NT2/D1 (cell line): ENCODE measurements at regions not wholly inside any gene's neighbourhood (a gene's known extent, or its start where the extent isn't known, plus 50 kb on each side); places are given as distances from the start of the nearest gene placed in this dataset.

Experiments
- DNase-seq: peaks from one replicate; pipeline ENCODE4 v3.0.0-alpha.2; 2011; ENCODE audit warnings: low read depth, low spot score
- H3K27me3 ChIP-seq: 2 replicates; pipeline ENCODE4 v1.6.0; 2011; ENCODE audit warnings: mild to moderate bottlenecking; ENCODE audit not compliant: insufficient read length, insufficient read depth
- H3K36me3 ChIP-seq: 2 replicates; pipeline ENCODE4 v1.6.1; 2011; ENCODE audit warnings: mild to moderate bottlenecking, low read length, mixed read lengths; ENCODE audit not compliant: insufficient read depth, insufficient read length
- H3K4me1 ChIP-seq: 2 replicates; pipeline ENCODE4 v1.5.1; 2011; ENCODE audit not compliant: insufficient read depth, insufficient read length
- H3K4me3 ChIP-seq: 2 replicates; pipeline ENCODE4 v1.5.1; 2011; ENCODE audit warnings: low read depth; ENCODE audit not compliant: insufficient read length
- H3K9ac ChIP-seq: 2 replicates; pipeline ENCODE4 v1.6.0; 2011; ENCODE audit warnings: low read depth; ENCODE audit not compliant: insufficient read length
- H3K9me3 ChIP-seq: 2 replicates; pipeline ENCODE4 v1.5.1; 2011; ENCODE audit warnings: mild to moderate bottlenecking, low read length; ENCODE audit not compliant: insufficient read depth
- SUZ12 ChIP-seq: IDR thresholded peaks from 2 replicates; pipeline ENCODE4 v1.6.1; 2011; ENCODE audit not compliant: insufficient read length, insufficient read depth; ENCODE audit errors: extremely low read depth
- YY1 ChIP-seq: IDR thresholded peaks from 2 replicates; pipeline ENCODE4 v1.6.1; 2011; ENCODE audit not compliant: insufficient read length, insufficient read depth
- ZNF274 ChIP-seq: IDR thresholded peaks from 2 replicates; pipeline ENCODE4 v1.6.1; 2011; ENCODE audit warnings: mild to moderate bottlenecking, low read depth, low read length

DNA sequence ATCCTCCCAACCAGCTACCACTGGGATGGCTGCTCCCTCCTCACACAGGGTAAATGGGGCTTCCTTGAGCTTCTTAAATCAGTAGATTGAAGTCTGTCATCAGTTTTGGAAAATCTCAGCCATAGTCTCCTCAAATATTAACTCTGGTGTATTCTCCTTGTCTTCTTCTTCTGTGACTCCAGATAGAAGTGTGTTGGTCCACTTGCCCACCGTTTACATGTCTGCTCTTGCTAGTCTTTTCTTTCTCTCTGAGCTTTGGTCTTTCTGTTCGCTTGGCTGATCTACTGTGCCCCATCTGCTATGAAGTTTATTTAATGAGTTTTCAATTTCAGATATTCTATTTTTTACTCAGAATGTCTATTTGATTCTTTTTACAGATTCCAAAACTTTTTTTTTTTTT is 281.7 kb upstream of the HDAC4 start:
- Histone ChIP-seq H3K4me1 (no peaks in the 10 kb centered on the region), H3K36me3 (no peaks in the 10 kb centered on the region)

DNA sequence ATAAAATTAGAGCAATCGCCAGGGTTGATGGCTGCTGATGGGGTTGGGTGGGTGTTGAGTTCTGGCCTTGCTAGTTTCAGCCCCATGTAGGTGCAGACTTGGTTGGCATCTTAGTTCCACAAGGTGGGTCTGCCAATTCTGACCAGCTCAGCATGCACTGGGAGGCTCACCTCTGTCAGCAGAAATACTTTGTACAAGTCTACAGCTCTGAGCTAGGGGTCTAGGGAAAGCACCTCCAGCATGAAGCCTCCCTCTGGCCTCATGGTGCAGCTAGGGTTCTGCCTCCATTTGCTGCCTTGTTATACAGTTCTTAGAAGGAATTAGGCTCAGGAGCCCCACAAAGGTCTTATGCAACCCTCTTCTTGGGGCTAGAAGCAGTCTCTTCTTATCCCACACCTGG is 278.9 kb upstream of the HDAC4 start:
- no peak for DNase-seq
- Histone ChIP-seq H3K4me1 (no peaks in the 10 kb centered on the region), H3K4me3 (no peak overlapping the region), H3K36me3 (no peaks in the 10 kb centered on the region), H3K27me3 (peaks cover 4% of the 10 kb centered on the region), H3K9ac (no peak overlapping the region), H3K9me3 (peaks cover 11% of the 10 kb centered on the region; the same call in 1 of the 2 replicates)
- TF ChIP-seq YY1 (no peak), SUZ12 (no peak)

More for the DNA sequence above, 281.7 kb upstream of the HDAC4 start:
- no peak for TF ChIP-seq YY1
- no peak for TF ChIP-seq ZNF274
- TF ChIP-seq SUZ12: no peak
- no peak for DNase-seq
- Histone ChIP-seq H3K4me3 (no peak overlapping the region), H3K9ac (no peak overlapping the region), H3K9me3 (peaks cover 11% of the 10 kb centered on the region; the same call in 1 of the 2 replicates), H3K27me3 (peaks cover 4% of the 10 kb centered on the region)

DNA sequence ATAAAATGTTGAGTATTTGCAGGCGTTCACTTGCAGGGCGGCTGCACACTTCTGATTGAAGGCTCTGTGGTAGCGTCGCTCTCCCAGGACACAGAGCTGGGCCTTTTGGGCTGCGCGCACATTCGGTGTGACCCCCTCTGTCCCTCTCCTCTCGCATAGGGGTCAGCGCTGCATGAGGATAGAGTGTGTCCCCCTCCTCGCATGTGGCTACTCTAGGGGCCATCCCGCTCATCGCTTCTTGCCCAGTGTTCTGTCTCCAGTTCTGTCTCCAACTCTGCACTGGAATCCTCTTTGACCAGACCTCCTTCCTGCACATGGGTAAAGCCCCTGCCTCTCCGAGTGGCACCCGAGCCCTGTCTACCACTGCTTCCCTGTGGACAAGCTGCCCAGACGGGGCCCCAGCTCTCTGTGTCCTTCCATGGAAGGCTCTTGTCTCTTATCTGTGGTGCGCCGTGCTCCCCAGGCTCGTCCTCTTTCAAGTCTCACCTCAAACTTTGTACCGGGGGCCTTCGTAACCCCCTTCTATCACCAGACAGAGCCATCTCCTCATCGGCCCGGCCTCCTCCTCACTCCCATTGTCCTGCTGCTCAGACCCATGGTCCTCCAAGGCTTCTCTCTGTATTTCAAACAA is 278.0 kb upstream of the HDAC4 start:
- no peaks in the 10 kb centered on the region for H3K4me1 ChIP-seq
- H3K4me3 ChIP-seq: no peak overlapping the region
- H3K9me3 ChIP-seq: peaks cover 11% of the 10 kb centered on the region; the same call in 1 of the 2 replicates
- no peak for DNase-seq
- H3K9ac ChIP-seq: no peak overlapping the region
- TF ChIP-seq ZNF274: no peak
- no peak for TF ChIP-seq SUZ12
- no peak for TF ChIP-seq YY1
- H3K36me3 ChIP-seq: no peaks in the 10 kb centered on the region
- peaks cover 4% of the 10 kb centered on the region for H3K27me3 ChIP-seq

DNA sequence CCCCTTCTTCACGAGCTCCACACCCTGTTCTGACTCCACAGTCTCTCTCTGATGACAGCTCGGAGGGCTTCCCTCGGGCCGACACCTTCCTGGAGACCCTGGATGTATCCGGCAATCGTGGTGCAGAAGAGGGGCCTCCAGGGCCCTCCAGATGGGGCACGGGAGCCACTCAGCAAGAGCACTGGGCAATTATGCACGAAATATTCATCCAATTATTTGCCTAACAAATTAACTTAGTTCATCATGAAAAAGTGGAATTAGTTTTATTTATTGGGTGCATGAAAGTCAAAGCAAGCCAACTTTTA is 277.3 kb upstream of the HDAC4 start:
- no peak for DNase-seq
- H3K4me3 ChIP-seq: no peak overlapping the region
- TF ChIP-seq SUZ12: no peak
- no peak for TF ChIP-seq ZNF274
- TF ChIP-seq YY1: no peak
- H3K36me3 ChIP-seq: no peaks in the 10 kb centered on the region
- no peaks in the 10 kb centered on the region for H3K4me1 ChIP-seq
- H3K9me3 ChIP-seq: peaks cover 11% of the 10 kb centered on the region; the same call in 1 of the 2 replicates
- H3K9ac ChIP-seq: no peak overlapping the region
- H3K27me3 ChIP-seq: peaks cover 4% of the 10 kb centered on the region

DNA sequence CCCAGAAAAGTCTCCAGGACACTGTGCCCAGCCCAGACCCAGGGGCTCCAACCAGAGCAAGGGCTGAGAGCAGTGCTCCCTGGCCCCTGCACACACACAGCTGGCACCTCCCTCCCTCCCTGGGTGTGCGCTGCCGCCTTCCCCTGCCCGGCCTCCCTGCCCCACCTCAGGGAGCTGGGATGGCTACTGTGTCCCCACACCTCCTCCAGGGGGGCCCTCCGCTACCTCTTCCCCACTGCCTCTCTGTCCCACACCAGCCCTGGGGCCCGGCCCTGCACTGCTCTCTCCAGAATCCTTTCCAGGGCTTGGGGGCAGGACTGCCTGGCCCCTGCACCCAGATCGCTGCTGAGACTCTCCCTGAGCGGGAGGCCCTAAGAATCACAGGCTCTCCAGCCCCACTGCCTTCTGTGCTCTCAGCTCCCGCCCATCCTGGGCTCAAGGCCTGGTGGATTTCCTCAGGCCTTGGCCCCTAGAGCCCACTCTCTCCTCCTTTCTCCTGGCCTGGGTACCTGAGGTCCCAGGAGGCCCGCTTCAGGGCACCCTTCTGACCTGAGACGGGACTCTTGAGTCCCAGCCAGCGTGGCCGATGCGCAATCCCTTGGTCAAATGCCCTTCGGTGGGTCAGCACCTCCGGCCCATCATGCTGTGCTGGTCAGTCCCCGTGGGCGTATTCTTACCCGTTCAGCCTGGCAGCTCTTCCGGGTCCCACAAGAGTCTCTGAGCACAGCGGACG is 276.8 kb upstream of the HDAC4 start:
- no peaks in the 10 kb centered on the region for H3K4me1 ChIP-seq
- H3K27me3 ChIP-seq: peaks cover 4% of the 10 kb centered on the region
- no peak overlapping the region for H3K4me3 ChIP-seq
- H3K9ac ChIP-seq: no peak overlapping the region
- H3K36me3 ChIP-seq: no peaks in the 10 kb centered on the region
- peaks cover 6% of the 10 kb centered on the region; the same call in 1 of the 2 replicates for H3K9me3 ChIP-seq
- no peak for TF ChIP-seq SUZ12
- no peak for TF ChIP-seq ZNF274
- no peak for TF ChIP-seq YY1
- no peak for DNase-seq

DNA sequence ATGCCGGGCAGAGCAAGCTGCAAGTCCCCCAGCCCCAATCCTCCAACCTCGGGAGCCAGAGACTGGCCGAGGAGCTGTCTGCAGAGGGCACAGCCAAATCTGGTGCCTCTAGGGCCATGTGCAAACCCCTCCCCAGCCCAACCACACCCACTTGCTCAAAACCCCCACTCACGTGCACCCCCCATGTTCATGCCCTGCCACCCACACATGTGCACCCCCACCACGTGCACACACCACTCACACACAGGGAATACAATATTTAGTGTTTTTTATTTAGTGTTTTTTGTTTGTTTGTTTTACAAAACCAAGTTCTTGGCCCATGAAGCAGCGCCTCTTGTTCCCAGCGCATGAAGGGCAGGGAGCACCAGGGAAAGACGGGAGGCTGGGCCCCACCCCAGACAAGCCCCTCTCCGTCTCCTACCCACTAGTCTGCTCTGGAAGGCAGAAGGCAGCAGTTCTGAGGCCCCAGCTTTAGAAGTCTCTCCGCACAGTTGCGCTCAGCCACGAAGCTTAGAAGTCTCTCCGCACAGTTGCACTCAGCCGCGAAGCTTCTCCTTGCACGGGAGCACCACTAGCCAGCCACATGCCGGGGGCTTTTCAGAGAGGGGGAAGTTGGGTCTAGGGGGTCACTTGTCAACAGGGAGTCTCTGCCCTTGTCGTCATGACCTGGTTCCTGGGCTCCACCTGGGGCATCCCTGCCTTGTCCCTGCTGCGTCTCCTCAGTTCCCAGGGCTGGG is 276.1 kb upstream of the HDAC4 start:
- DNase-seq: no peak
- H3K4me1 ChIP-seq: no peaks in the 10 kb centered on the region
- no peaks in the 10 kb centered on the region for H3K27me3 ChIP-seq
- H3K4me3 ChIP-seq: no peak overlapping the region
- TF ChIP-seq ZNF274 (no peak), YY1 (no peak), SUZ12 (no peak)
- H3K9me3 ChIP-seq: no peaks in the 10 kb centered on the region
- no peaks in the 10 kb centered on the region for H3K36me3 ChIP-seq
- no peak overlapping the region for H3K9ac ChIP-seq
